ENCODE measurements at regions not wholly inside any gene's neighbourhood (a gene's known extent, or its start where the extent isn't known, plus 50 kb on each side); places are given as distances from the start of the nearest gene placed in this dataset.

DNA sequence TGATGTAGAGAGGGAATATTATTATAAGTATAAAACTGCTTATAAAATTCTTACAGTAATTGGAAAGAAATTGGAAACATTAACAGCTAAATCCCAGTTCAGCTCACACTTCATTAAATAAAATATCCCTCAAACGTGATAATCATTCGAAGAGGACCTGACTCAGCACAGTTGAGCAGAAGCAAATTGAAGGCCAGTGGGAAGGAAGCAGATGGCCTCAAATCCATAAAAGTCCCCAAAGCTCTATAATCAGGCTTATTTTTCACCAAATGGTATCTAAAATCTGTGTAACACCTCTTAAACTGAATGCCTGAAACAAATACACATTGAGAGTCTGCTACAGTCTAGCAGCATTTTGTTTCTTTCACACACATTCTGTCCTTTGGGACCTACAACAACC is 106.8 kb downstream of the TENT5C start:
- FAIRE-seq, result no peak
- H4K91ac ChIP-seq (replicated peaks; ENCODE audit: insufficient read length, low read length), result no peak overlapping the region
- H2BK5ac ChIP-seq (ENCODE audit: low read depth, low read length), result no peak overlapping the region
- no peaks in the 10 kb centered on the region for H4K20me1 ChIP-seq (replicated peaks in 1 of 2; ENCODE audit: control insufficient read depth in 1 of 2, insufficient read depth in 2 of 2, low read length in 2 of 2)
- H3K9ac ChIP-seq (replicated peaks in 1 of 4; ENCODE audit: extremely low read depth in 1 of 4, low read depth in 3 of 4, low read length in 3 of 4), result no peak overlapping the region
- H3K56ac ChIP-seq (replicated peaks; ENCODE audit: insufficient read length, low read depth, low read length), result no peak overlapping the region
- H4K8ac ChIP-seq (ENCODE audit: extremely low read depth, insufficient read depth, low read length), result no peak overlapping the region
- H2BK12ac ChIP-seq (ENCODE audit: low read depth, low read length), result no peak overlapping the region
- H3K18ac ChIP-seq (ENCODE audit: extremely low read depth, low read length), result no peak overlapping the region
- 93% methylated on average over 2 of the region's 2 CpGs; no CpG with 5 or more reads in 1 of the 2 experiments for WGBS, 2 experiments (ENCODE audit: extremely low coverage in 1 of 2, insufficient coverage in 1 of 2, insufficient read length in 1 of 2, insufficient replicate concordance in 2 of 2, low coverage in 1 of 2, low lambda C conversion rate in 2 of 2, missing lambda C conversion rate in 1 of 2)
- no peak overlapping the region for H3K23ac ChIP-seq (ENCODE audit: insufficient read length)
- no peak overlapping the region for H3K27ac ChIP-seq (ENCODE audit: low read depth, low read length)
- peaks cover 2 to 13% of the 10 kb centered on the region in 2 experiments; a peak in 2 of 4 replicates for H3K9me3 ChIP-seq (ENCODE audit: insufficient read depth in 2 of 2, low read depth in 1 of 2, low read length in 1 of 2)
- H3K27me3 ChIP-seq (replicated peaks in 1 of 4; ENCODE audit: control insufficient read depth in 3 of 4, extremely low read depth in 1 of 4, insufficient read depth in 3 of 4, low read length in 3 of 4), result no peaks in the 10 kb centered on the region
- no peak overlapping the region for H3K14ac ChIP-seq (ENCODE audit: insufficient read length)
- no peak overlapping the region for H2BK120ac ChIP-seq (replicated peaks; ENCODE audit: low read depth, low read length)
- no peak overlapping the region for H2AK5ac ChIP-seq (ENCODE audit: low read depth, low read length)
- H3K4ac ChIP-seq (replicated peaks; ENCODE audit: insufficient read length, low read depth, low read length), result no peak overlapping the region
- H2BK15ac ChIP-seq (ENCODE audit: low read length), result no peak overlapping the region
- no peaks in the 10 kb centered on the region for H3K79me2 ChIP-seq (ENCODE audit: control insufficient read depth in 1 of 2, insufficient read depth in 2 of 2, low read length in 2 of 2)
- no peak overlapping the region for H3K4me2 ChIP-seq (ENCODE audit: insufficient read depth in 1 of 2, low read depth in 2 of 2, low read length in 2 of 2)
- CTCF ChIA-PET (ENCODE audit: partially characterized antibody), result interaction anchor here (1.2 to 5.4 kb wide), 14 partner anchors 8 to 188 kb away, joined by 3 to 67 read pairs (median 7); no protein-coding TSS in a partner anchor
- no peak overlapping the region for H4K5ac ChIP-seq (ENCODE audit: insufficient read length, low read depth, low read length)
- H3K23me2 ChIP-seq (ENCODE audit: low read depth, low read length), result peaks cover 2% of the 10 kb centered on the region; the same call in 1 of the 2 replicates
- no peaks in the 10 kb centered on the region for H3K79me1 ChIP-seq (ENCODE audit: low read depth, low read length)
- POLR2A ChIA-PET (ENCODE audit: partially characterized antibody), result no interaction called here
- DNase-seq (ENCODE audit: low read depth in 1 of 2, low spot score in 2 of 2), result no peak
- peaks cover 6 to 12% (median 9%) of the 10 kb centered on the region in 4 experiments for H3K4me1 ChIP-seq (replicated peaks in 1 of 4; ENCODE audit: control insufficient read depth in 3 of 4, insufficient read depth in 4 of 4, low read length in 3 of 4)
- H2BK20ac ChIP-seq (ENCODE audit: low read length), result no peak overlapping the region
- H3K36me3 ChIP-seq (ENCODE audit: control insufficient read depth in 2 of 4, insufficient read depth in 4 of 4, low read length in 3 of 4), result no peaks in the 10 kb centered on the region
- H3K4me3 ChIP-seq (ENCODE audit: extremely low read depth in 1 of 4, insufficient read depth in 2 of 4, low read depth in 3 of 4, low read length in 4 of 4), result no peak overlapping the region
- H2AFZ ChIP-seq (ENCODE audit: low read length), result no peak overlapping the region
- TF ChIP-seq RBBP5 (IDR thresholded peaks at IDR 0.05; ENCODE audit: borderline replicate concordance, low read depth, low read length) (no peak), CTBP2 (IDR thresholded peaks at IDR 0.05; ENCODE audit: borderline replicate concordance, insufficient read depth, insufficient read length, low read length) (no peak)
- TF ChIP-seq, protein P1, sequence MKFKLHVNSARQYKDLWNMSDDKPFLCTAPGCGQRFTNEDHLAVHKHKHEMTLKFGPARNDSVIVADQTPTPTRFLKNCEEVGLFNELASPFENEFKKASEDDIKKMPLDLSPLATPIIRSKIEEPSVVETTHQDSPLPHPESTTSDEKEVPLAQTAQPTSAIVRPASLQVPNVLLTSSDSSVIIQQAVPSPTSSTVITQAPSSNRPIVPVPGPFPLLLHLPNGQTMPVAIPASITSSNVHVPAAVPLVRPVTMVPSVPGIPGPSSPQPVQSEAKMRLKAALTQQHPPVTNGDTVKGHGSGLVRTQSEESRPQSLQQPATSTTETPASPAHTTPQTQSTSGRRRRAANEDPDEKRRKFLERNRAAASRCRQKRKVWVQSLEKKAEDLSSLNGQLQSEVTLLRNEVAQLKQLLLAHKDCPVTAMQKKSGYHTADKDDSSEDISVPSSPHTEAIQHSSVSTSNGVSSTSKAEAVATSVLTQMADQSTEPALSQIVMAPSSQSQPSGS (IDR thresholded peaks at IDR 0.05; ENCODE audit: low read length), result no peak

Measured in H1 (cell line).